ENCODE measurements at regions not wholly inside any gene's neighbourhood (a gene's known extent, or its start where the extent isn't known, plus 50 kb on each side); places are given as distances from the start of the nearest gene placed in this dataset.
A peak's percentile ranks its signal among the peaks of the same experiment; 100 is the strongest.

DNA sequence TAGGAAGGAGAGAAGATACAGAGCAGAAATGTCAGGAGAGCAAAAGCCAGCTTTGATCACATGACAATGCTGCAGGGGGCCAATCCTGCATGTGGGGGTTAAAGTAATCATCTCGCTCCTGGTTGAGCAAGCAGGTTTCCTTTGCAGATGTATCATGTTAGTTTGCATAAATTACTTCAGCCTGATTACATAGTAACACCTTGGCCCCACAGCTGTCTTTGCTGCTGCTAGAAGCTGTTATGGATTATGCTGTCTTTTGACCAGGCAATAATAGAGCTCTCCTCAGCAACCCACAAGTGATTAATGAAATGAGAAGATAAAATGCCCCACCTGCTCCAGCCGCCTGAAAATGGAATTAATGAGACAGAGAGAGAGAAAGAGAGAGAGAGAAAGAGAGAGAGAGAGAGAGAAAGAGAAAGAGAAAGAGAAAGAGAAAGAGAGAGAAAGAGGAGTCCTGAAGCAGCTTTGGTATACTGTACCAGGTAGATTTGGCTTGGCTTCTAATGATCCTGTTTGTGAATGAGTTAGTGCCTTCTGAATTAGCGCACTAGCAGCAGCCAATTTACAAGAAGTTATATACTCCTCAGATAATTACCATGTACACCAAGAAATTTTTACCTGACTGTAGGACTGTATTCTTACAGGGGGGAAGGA, 174.3 kb upstream of the RORB start:
- no peak for DNase-seq

DNA sequence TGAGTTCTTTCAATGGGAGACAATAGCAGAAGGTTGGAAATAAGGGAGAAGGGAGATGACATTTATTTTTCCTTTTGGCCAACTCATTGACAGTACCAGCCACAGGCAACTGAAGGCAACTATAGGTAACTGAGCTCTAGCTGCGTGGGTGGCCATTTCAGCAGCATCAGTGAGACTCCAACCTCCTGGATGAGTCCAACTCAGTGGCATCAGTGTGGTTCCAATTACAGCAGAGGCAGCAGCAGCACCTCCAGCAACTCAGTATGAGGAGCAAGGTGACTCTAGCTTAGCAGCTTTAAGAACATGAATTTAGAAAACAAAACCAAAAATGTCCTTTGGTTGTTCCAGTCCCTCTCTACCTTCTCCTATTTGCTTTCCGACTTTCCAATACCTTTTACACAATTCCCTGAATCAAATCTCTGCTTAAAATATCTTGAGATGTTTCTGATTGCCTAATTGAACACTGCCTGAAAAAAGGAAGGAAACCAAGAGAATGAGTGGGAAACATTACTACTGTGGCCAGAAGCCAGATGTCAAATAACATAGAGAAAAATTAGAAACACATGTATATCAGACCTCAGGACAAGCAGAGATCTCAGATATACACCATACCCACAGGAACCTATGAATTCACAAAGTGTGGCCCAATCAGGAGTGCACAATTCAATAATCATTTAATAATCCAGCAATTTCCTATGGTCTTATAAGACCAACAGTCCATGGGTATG, 166.5 kb upstream of the RORB start:
- DNase-seq = no peak

DNA sequence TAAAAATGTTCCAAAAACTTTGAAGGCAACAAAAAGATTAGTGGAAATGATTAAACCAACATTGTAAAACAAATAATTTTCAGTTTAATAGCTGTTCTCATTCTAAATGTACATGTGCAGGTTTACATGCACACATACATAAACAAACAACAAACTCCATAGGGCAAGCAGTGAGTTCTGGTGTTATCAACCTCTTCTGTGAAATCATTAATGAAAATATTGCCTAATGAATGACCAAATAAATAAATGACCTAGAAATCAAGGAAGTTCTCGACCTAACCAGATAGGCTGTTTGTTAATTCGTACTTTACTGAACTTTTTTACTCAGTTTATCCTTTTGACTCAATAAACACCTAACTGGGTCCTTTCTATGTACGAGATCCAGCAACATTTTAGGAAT, 165.5 kb upstream of the RORB start:
- no peak for DNase-seq

DNA sequence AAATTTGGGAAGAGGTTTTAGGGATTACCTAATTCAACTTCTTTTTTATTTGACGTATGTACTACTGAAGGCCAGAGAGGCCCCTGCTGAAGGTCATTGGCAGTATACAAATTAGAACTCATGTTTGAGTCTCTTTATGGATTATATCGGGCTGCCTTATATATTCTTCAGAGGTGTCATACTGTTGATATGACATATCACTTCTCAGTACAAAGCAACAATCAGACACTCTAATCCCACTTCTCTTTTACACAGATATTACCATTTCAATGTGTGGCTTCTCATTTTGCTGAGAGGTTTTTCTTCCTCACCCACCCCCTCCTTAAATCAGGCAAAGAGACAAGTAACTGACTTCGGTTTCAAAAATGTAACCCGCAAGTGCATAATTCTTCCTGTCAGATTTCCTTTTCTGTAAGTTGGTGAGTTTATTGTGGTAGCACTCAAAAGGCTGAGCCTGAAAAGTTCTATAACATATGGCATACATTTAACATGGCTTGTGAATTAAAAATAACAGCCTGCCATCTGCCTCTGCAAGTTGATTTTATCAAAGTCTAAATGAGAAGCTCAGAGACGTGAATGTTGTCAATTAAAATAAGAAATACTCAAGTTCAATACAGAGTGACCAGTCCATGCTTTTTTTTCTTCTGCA, 163.6 kb upstream of the RORB start:
- no peak for DNase-seq

DNA sequence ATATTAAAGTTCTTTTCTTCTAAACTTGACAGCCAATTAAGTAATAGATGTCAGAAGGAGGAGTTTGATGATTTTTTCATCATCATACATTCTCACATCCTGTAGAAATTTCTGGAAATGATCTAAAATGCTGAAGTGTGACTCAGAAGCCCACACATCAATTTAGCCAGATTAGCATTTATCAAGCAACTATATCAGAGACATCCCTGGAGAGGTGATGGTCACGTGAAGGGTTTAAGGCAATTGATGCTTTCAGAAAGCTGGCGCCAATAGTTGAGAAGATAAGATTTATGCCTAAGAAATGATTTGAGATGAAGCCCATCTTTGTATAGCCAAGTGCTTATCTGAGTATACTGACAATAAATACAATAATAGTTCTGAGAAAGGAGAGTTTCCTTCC, 162.9 kb upstream of the RORB start:
- DNase-seq = no peak

DNA sequence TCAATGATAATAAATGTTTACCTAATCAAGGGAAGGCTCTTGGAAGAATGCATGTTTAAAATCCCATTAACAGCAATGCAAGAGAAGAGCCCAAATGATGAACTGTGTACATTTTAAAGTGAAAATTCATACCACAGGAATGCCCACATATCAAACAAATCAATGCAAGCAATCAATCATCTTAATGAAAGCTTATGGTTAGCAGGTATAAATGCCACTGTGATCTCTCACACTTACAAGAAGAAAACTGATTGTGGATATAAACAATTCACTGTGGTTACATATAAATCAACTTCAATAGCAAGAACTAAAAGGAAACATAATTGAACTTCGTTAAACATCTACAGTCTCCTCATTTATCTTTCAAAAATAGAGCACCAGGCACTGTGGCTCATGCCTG, 161.0 kb upstream of the RORB start:
- no peak for DNase-seq

DNA sequence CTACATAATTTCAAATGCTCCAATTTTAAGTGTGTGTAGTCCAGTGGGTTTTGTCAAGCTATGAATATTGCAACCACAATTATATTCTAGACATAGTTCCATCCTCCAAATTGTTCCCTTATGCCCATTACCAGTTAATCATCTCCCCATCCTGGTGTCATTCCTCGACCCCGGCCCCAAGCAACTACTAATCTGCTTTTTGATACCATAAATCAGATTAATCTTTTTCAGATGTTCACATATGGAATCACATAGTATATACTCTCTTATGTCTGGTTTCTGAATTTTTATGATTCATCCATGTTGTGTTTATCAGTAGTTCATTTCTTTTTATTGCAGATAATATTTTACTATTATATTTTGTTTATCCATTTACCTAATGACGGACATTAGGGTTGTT, 148.4 kb upstream of the RORB start:
- DNase-seq = no peak

DNA sequence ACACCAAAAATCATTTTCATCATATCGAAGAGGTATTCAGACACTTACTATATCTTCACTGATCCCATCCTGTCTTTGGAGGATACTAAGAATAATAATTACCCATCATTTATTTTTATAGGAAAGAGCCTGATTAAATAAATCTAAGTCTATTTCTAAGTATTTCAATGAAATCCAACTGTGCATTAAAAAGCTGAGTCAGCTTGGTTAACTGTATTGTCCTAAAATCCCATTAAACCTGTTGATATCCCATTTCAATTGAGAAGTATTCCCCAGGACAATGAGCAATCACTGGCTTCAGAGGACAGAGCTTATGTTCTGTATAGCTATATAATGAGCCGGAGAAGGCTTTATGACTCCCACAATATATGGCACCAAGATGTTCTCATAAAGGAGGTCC, 142.0 kb upstream of the RORB start:
- DNase-seq = no peak

DNA sequence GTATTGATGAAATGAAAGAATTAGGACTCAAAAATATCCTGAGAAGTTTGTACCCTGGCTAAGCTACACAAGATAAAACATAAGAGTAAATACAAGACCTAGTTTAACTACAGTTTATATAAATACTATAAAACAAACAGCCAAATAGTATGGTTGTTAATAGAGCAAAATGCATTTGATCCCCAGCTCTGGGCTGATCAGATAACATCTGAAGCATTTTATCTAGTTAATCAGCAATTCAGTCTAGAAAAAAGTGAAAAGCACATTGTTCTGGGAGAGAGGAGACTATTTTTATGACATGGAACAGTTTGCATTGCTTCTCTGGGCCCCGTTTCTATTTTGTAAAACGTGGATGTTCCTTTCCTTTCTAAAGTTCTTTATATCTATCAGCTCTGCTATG, 139.6 kb upstream of the RORB start:
- no peak for DNase-seq

DNA sequence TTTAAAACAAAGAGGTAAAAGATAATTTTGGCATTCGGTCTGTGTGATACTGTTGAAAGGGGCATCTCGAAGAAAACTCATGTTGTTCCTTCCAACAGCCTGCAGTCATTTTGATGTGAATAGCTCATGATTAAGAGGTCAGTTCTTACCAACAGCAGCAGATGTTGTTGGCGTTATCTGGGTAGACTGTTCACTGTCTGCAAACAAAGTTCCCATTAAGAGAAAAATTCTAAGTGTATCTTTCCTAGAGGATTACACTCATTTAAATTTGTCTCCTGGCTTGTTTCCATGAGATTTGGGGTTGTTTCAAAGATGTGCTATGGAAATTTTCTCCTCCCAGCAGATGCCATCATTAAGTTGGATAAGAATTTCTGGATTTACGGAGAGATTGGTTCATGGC, 138.2 kb upstream of the RORB start:
- DNase-seq = no peak

DNA sequence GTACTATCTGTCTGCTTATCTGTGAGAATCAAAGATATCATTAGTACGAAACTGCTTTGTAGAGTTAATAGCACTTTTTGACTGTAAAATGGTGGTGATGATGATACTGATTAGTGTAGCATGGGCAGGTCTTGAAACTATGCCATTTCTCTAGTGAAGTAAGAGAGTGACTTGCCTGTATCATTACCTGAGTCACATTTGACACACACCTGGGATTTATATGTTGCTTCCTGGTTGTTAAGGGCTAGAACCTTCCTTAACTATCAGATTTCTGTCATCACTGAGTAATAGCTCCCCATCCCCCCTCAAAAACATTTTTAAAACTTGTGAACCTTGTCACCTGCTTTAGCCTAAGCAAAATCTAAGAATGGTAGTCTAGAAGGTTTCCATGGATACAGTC, 135.6 kb upstream of the RORB start:
- no peak for DNase-seq

DNA sequence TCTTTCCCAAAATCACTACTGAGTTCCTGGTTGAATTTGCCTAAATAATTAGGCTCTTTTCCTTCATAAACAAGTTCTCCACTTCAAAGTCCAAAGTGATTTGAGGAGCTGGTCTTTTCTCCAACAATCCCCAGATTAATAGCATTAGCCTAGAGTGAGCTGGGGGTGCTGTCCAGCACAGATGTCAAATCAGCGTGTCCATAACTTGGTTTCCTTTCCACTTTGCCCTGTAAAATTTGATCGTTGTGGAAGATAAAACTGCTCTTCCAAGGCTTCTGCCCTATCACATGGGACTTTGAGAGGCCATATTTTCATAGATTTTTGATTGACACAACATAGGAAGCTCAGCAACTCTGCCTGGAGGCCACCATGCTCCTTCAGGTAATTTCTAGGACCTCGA, 134.7 kb upstream of the RORB start:
- DNase-seq = no peak

DNA sequence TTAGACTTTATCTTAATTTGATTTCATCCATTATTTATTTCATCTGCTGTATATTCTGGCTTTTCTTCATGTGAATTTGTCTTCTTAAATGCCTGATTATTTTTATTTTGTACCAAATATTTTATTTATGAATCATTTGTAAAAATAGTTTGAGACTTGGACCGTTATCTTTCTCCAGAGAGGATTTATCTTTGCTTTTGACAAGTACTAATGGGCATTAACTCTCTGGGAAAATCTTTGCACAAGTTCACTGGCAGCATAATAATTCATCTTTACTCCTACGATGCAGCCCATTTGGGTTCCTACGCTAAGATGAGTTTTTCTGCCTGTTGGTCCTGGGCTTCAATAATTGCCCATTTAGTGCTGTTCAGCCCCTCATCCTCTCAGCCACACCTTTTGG, 131.0 kb upstream of the RORB start:
- no peak for DNase-seq

DNA sequence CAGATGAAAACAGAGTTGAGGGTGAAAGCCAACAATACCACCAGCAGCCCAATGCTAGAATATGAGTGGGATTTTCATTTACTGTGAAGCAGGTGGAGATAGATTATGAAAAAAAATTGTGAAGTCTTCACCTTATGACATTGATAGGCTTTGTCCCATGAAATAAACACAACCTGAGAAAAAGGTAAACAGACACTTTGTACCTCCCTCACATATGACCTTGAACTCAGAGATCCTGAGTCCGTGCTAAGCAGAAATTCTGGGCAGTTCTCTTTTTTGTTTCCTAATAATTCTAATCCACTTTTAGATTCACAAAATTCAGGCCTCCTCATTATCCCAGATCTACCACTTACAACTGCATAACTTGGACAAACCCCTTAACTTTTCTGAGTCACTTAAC, 127.3 kb upstream of the RORB start:
- no peak for DNase-seq

DNA sequence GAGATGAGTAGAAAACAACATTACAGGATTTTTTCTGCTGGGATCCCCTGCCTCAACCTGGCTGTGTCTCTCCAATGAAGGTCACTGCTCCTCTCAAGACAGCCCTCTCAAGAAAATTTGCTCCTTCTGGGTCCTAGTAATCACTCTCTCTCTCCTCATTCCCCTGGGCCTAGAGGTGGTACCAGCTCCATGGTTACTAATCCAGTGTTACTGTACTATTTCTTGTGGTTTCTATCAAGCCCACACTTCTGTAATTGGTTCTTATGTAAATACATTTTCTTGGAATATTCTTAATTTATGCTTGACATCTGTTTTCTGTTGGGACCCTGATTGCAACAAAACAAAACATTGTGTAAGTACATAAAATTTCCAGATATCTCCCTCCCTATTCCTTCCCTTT, 123.8 kb upstream of the RORB start:
- DNase-seq = no peak

DNA sequence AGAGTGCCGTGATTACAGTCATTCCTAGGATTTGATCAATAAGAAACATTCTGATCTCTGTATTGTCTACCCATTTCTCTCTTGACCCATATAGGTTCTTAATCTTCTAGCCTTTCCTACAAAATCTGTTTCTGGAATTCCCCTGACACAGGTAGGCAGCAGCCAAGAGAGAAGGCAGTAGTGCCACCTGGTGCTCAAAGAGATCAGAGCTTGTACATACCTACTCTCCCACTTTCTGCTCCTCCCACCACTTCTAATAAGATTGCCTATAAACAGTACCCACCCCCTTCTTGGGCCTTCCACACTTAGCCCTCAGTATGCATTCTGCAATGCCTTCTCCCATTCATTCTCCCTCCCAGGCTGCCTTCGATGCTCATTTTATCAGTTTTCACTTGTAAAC, 117.4 kb upstream of the RORB start:
- DNase-seq = peak in 6 of 51 donors; percentile 0 to 10 (median 2)

DNA sequence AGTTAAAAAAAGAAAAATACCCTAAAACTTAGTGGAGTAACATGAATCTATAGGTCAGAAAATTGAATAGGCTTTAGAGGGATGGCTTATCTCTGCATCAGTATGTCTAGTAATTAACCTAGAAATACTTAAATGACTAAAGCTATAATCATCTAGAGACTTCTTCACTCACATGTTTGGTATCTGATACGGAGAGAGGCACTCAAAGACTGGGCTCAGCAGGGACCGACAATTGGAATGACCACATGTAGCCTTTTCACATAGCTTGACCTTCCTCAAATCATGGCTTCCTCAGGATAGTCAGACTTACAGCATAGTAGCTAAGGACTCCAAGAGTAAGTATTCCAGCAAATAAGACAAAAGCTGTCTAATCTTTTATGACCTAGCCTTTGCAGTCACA, 105.3 kb upstream of the RORB start:
- DNase-seq = no peak

DNA sequence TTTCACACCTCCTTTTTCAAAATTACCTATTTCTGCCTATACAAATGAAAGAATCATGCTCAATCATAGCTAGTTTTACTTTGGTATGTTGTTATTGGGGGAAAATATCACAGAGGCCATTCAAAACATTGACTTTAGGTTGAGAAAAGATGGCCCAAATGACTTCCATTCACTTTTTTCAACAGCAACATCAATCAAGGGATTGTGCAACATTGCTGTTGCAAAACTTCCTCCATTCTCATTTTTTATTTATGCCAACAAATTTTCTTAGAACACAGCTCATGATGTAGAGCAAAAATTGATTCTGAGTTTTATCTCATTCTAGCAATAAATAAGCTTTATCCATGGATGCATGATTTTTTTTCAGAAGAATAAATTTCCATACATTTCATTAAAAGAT, 93.6 kb upstream of the RORB start:
- DNase-seq = no peak

DNA sequence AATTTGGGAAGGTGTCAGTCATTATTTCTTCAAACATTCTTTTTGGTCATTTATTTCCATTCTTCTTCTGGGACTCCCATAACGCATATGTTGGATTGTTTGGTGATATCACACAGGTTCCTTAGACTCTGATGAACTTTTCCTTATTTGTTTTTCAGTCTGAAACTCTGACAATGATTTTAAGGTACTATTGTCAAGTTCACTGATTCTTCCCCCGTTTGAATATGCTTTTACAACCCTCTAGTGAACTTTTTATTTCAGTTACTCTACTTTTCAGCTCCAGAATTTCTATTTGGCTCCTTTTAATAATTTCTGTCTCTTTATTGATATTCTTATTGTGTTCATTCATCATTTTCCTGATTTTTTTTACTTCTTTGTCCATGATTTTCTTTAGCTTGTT, 92.5 kb upstream of the RORB start:
- DNase-seq = no peak

DNA sequence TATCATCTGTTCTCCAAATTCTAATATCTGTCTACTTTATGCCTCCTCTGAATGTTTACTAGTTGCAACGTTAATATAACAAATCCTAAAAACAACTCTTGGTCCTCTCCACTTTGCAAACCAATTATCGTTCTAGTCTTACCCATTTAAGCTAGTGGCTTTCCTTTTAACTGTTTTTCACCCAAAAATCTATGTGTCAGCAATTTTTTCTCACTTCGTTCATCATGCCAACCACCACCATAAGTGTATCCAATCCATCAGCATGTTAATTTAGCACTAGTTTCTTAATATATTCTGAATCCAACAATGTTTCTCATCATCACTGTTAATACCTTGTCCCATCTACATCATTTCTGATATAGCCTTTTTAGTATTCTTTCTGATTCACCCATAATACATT, 90.0 kb upstream of the RORB start:
- no peak for DNase-seq

DNA sequence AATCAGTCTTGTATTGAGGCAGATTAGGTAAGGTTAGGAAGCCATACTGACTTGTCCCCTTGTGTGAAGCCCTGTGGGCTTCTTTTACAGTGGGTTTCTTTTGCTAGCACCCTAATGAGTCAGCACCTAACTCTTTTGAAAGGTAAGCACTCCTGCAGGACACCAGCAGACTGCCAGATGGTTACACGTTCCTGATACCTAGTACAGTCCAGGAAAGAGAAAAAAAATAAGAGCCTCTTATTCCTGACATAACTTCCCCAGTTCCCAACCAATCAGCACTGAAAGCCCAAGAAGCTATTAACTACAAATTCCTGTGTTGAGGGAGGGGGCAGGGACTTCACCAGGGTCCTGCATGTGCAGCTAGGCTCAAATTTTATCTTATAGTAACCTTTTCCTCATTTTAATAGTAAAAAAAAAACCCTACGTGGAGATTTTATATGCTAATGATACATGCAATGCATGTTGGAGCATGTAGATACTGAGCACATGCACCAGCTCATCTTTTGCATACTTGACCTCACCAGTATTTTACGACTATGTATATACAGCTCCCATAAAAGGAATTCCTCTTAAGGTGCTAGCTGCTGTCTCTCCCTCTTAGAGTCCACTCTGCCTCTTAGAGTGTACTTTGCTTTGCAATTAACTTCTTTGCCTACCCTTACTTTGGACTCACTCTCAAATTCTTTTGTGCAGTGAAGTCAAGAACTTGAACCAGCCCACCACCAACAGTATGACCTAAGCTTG, 84.7 kb upstream of the RORB start:
- DNase-seq = no peak

DNA sequence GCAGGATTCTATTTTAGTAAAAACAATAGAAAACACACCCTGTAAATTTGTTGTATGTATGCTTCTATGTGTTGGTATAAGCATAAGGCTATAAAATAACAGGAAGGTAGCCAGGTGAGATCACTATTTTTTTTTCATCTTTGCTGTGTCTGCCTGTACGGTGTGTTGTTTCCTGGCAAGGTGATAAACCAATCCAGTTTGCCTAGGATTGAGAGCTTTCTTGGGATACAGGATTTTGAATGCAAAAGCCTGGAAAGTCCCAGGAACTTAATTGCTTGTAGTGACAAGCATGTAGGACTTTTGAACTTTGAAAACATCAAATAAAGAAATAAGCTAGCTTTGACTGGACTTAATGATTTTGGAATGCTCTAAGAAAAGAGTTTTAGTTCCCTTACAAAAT, 83.3 kb upstream of the RORB start:
- DNase-seq = no peak

DNA sequence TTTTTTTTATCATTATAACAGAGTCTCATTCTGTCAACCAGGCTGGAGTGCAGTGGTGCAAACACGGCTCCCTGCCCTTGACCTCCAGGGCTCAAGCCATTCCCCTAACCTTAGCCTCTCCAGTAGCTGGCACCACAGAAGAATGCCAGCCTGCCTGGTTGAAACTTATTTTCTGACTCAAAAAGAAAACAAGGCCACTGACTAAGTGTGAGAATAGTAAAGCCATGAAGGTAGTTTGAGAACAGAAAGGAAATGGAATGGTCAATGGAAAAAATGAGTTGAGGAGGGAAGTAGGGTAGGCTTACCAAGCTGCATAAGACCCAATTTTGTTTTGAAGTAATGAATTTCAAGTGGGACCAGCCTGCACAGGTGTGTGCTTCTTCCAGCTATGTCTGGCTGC, 82.8 kb upstream of the RORB start:
- DNase-seq = no peak
